OCI-LY1 (cell line): ENCODE measurements at regions not wholly inside any gene's neighbourhood (a gene's known extent, or its start where the extent isn't known, plus 50 kb on each side); places are given as distances from the start of the nearest gene placed in this dataset.

ENCODE experiments used
- EZH2 ChIP-seq: fragments of 200-600 bp; sonication (generic), shearing (Covaris generic); IDR thresholded peaks from 2 replicates; pipeline ENCODE4 v1.8.0; 2017; ENCODE audit warnings: borderline replicate concordance, mixed run types, mild to moderate bottlenecking, antibody characterized with exemption, low read length, moderate library complexity, mixed read lengths
- TF ChIP-seq, protein P1 (sequence below): fragments of 200-600 bp; sonication (generic), shearing (Covaris generic); IDR thresholded peaks from 2 replicates; pipeline ENCODE4 v1.5.1; 2017; ENCODE audit warnings: mild to moderate bottlenecking, antibody characterized with exemption, low read length, moderate library complexity, mixed read lengths

DNA sequence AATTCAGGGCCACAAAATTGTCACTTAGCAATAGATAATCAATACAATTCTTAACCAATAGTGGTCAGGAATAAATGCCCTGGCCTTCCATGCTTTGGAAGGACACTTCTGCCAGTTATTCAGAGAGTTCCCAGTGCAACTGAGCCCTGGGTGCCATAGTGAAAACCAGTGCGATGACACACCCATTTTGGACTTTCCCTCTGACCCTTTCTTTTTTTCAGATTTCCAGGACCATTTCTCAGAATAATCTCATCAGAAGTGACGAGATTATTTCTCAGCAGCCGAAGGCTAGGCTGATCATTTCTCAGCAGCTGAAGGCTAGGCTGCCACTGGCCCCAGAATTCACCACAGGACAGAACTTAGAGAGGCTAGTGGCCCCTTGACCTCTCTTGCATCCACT lies 106.6 kb upstream of the MYCN start:
- TF ChIP-seq, protein P1, sequence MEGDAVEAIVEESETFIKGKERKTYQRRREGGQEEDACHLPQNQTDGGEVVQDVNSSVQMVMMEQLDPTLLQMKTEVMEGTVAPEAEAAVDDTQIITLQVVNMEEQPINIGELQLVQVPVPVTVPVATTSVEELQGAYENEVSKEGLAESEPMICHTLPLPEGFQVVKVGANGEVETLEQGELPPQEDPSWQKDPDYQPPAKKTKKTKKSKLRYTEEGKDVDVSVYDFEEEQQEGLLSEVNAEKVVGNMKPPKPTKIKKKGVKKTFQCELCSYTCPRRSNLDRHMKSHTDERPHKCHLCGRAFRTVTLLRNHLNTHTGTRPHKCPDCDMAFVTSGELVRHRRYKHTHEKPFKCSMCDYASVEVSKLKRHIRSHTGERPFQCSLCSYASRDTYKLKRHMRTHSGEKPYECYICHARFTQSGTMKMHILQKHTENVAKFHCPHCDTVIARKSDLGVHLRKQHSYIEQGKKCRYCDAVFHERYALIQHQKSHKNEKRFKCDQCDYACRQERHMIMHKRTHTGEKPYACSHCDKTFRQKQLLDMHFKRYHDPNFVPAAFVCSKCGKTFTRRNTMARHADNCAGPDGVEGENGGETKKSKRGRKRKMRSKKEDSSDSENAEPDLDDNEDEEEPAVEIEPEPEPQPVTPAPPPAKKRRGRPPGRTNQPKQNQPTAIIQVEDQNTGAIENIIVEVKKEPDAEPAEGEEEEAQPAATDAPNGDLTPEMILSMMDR, result no peak
- no peak for TF ChIP-seq EZH2
